K562 (cell line): ENCODE measurements at regions not wholly inside any gene's neighbourhood (a gene's known extent, or its start where the extent isn't known, plus 50 kb on each side); places are given as distances from the start of the nearest gene placed in this dataset.

ENCODE experiments used
- CBX2 ChIP-seq: fragments of 200-600 bp; sonication (generic); IDR thresholded peaks from one replicate; pipeline ENCODE4 v1.6.1; 2012; ENCODE audit warnings: mild to moderate bottlenecking, low read length, inconsistent platforms; ENCODE audit not compliant: insufficient read depth, poor library complexity, severe bottlenecking
- KDM5B ChIP-seq: fragments of 200-600 bp; sonication (generic); IDR thresholded peaks from 2 replicates; pipeline ENCODE4 v1.6.1; 2012; ENCODE audit warnings: low read depth, mild to moderate bottlenecking, moderate library complexity, low read length, control low read depth, inconsistent platforms; ENCODE audit not compliant: insufficient replicate concordance
- MAFK ChIP-seq: IDR thresholded peaks from 2 replicates; pipeline ENCODE4 v1.6.1; 2011; ENCODE audit warnings: low read length, improper control_type of control experiment
- NONO ChIP-seq, 2 experiments: fragments of 200-400 bp in 1 of 2; fragments of 450-650 bp in 1 of 2; formaldehyde crosslinking in 1 of 2; IDR thresholded peaks; 2 replicates each; pipeline ENCODE4 v1.6.1; 2017; ENCODE audit warnings: low read depth in 2 of 2, mild to moderate bottlenecking in 2 of 2, moderate library complexity in 2 of 2, low read length in 1 of 2
- POLR2AphosphoS2 ChIP-seq: IDR thresholded peaks from 2 replicates; pipeline ENCODE4 v1.6.1; 2012; ENCODE audit warnings: low read length, improper control_type of control experiment
- ZNF121 ChIP-seq: sonication (generic); formaldehyde crosslinking; conservative IDR thresholded peaks from 2 replicates; pipeline ENCODE4 v1.8.0; 2022; ENCODE audit warnings: missing genetic modification reagents

DNA sequence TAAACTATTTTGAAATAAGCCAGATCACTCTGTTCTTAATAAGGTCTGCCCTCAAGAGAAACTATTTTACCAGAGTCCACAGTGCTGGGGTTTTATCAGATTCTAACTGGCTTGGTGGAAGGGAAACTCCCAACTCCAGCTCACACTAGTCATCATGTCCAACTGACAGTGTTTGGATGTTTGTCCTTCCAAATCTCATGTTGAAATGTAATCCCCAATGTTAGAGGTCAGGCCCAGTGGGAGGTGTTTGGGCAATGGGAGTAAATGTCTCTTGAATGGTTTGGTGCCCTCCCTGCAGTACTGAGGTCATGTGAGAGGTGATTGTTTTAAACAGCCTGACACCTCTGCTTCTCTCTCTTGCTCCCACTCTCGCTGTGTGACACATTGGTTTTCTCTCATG lies 1301.0 kb upstream of the CDH8 start:
- TF ChIP-seq ZNF121 (no peak), KDM5B (no peak), MAFK (no peak), CBX2 (no peak), NONO (IDR thresholded peaks at IDR 0.05; ENCODE audit: low read depth in 2 of 2, low read length in 1 of 2) (no peak), POLR2AphosphoS2 (no peak)
